ENCODE measurements at regions not wholly inside any gene's neighbourhood (a gene's known extent, or its start where the extent isn't known, plus 50 kb on each side); places are given as distances from the start of the nearest gene placed in this dataset.
"Not testable (repeated sequence)": the region's sequence is repeated elsewhere in the genome, so short reads cannot be mapped to it uniquely, and the experiment has no call there.

DNA sequence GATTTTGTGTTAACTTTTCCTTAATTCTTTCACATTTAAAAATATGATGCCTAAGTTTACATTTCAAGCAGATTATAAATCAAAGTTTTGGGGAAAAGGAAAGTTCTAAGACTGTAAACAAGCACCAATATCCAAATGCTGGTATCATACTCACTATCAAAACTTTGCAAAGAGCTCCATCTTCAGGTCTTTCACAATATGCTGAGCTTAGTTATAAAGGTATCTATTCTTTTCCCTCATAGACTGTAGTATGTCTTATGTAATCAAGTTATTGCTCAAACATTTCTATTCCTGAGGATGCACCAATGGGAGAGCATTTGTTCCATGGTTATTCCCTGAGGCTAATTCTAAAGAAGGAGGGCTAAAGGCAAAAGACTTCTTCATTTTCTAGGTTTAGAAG lies 207.9 kb upstream of the FAM241A start:
- peak; percentile 69 for DNase-seq

- peak; percentile 2 for DNase-seq
These were observed 203.3 kb upstream of the FAM241A start for GRCh38 chr4:111941957-111942356.

DNA sequence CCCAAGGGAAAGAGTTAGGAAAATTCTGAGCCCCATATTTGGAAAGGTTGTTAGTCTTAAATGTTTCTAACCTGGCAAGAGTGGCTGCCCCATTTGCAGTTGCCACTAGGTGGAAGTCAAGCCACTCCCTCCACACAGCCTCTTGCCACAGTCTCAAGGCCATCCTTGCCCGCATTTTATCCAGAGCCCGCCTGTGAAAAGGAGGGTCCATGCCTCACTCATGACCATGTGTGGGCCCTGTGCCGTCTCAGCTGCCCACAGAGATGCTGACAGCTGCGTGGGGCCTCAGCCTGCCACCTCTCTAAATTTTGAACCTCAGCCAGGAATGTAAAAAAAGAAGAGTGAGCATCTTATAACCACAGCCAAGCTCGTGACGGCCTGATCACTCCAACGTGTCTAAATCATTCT lies 201.5 kb upstream of the FAM241A start:
- peak; percentile 66 for DNase-seq

DNA sequence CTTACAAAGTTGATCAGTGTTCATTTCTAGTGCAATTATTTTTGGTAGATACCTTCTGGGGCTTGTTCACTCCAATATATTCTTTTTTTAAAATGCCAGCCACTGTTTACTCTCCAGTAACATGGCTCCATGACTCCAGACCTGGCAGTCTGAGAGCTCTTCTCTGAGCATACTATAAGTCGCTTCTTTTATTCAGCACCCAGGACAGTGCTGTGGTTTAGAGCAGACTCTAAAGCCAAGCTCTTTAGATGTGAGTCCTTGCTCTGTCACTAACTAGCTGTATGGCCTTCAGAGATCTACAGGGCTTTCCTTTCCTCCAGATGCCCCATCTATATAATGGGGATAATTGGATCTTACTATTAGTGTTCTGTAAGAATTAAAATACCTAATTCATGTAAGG lies 200.2 kb upstream of the FAM241A start:
- DNase-seq = no peak

- no peak for DNase-seq
These were observed 198.5 kb upstream of the FAM241A start for GRCh38 chr4:111946800-111947199.

DNA sequence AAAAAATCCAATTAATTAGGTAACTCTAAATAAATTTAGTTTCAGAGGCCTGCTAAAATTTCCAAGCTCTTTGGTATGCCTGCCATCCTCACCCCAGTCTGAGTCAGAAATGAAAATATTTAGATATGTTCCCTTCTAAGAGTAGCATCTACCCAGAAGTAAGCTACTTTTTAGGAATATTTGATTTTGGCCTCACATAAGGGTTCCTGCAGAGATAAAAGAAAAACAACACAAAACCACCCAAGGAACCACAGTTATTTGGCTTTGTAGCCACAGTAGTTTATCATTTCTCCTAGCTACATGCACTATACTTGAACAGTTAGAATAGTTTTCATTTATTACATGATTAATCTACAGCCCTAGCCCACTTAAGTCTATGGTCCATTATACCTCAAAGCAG lies 192.6 kb upstream of the FAM241A start:
- DNase-seq = no peak

DNA sequence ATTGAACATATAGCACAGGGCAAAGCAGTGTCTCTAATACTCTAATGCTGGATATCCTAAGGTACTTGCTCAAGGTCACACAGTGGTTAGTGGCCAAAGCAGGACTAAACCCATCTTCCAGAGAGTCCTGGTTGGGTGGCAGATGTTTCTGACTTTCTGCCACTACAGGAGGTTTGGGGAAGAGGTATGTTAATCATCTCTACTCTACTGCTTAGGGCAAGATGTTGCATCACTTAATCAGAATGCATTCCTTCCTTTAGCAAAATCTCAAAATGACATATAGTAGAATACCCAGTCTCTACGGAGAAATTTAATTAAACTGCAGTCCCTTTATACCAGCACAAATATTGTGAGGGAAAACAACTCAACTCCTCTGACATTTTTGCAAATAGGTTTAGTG lies 190.7 kb upstream of the FAM241A start:
- DNase-seq = no peak

DNA sequence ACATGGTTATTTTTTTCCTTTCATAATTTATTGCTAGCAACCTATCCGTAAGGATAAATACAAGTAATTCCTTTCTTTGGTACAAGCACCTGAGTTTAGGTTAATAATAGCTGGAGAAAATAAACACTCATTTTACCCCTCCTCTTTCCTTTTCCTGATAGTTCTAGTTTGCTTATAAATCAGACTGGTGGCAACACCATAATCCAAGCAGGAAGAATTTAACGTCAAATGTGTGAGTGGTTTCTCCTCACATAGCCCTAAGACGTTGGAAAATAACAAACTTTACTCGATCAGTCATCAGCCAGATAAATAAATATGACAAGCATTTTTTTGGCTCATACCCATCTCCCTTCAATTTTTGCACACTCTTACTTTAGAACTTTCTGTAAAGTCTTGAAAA lies 190.3 kb upstream of the FAM241A start:
- no peak for DNase-seq

DNA sequence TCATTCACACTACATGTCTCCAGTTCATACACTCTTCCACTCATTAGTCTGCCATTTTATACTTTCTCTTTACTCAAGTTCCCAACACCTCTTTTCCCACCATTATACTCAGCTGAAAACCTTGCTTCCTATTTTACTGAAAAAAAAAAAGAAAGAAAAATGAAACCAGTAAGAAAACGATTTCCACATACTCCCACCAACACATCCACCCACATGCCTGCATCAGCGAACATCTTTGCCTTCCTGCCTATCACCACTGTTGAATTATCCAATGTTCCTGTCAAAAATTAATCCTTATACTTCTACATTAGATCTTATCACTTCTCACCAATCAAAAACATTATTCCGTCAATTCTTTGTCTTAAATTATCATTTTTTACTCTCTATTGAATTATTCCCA lies 188.1 kb upstream of the FAM241A start:
- no peak for DNase-seq

- peak; percentile 7 for DNase-seq
These were observed 187.3 kb upstream of the FAM241A start for GRCh38 chr4:111957997-111958396.

DNA sequence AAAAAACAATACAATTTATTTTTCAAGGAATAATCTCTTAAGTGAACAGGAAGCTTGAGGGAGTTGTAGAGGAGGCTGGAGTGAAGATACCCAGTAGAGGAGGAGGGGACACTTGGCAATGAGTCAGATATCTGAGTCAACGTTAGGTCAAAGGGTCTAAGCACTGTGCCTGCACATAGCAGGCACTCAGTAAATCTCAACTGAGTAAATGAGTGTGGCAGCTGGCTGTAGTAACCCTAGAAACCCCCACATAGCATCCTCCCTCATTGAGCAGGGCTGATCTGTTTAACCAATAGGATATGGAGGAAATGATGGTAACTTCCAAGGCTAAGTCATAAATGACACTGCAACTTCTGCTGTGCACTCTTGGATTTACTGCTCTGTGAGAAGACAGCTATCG lies 186.0 kb upstream of the FAM241A start:
- peak; percentile 36 for DNase-seq

DNA sequence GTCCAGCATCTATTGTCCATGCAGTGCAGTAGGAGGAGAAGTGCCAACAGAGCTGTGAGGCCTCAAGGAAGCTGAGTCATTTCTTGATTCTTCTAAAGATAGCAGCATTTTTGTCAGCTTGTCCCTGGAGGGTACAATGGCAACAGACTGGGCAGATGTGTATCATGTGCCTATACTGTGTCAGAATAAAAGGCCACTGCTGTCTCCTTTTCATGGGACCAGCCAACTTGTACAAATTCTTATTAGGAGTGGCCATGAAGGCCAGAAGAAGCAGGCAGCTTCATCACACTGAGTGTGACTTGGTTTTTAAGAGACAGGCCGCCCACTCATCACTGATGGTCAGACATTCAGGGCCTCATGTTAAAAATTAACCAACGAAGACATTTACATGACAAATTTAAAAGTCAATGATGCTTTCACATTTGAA lies 185.0 kb upstream of the FAM241A start:
- DNase-seq = no peak

DNA sequence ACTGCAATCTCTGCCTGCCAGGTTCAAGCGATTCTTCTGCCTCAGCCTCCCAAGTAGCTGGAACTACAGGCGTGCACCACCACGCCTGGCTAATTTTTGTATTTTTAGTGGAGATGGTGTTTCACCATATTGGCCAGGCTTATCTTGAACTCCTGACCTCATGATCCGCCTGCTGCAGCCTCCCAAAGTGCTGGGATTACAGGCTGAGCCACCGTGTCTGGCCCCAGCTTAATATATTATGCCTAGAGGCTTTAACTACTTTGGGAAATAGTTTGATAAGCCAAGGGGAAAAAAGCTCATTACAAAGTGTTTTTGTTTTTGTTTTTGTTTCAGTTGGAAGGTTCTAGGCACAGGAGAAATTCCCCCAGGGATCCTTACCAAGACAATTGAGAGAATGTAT lies 184.2 kb upstream of the FAM241A start:
- DNase-seq = not testable (repeated sequence)

DNA sequence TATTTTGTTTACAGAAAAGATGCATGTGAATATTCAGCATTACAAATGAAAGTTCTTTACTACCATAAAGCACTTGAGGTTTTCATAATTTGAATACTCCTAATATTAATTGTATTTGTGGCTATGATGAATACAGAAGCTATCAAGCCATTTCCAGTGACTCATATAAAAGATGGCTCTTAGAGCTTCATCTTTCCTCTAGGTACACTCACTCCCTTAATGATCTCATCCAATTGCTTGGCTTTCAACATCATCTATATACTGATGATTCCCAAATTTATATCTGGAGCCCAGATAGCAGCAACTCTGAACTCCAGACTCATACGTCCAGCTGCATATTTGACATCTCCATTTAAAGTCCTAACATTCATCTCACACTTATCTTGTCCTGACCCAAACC lies 183.4 kb upstream of the FAM241A start:
- DNase-seq = no peak

GRCh38 chr4:111963158-111963700 lies 182.0 kb upstream of the FAM241A start:
- no peak for DNase-seq

DNA sequence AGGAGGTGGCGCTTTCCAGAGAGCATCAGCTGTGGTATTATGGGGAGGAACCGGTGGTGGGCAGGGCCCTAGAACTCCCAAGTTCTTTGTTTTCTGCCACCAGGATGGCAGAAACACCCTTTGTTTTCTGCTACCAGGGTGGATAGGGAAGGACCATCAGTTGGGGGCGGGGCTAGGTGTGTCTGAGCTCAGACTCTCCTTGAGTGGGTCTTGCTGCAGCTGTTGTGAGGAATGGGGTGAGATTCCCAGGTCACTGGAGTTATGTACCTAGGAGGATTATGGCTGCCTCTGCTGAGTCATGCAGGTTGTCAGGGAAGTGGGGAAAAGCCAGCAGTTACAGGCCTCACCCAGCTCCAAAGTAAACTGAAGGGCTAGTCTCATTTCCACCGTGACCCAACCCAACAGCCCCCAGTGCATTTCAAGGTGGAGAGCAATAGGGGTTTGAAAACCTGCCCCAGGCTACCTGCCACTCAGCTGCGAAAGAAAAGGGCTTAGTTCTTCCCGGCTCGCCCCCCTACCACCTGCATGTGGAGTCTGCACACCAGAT lies 167.8 kb upstream of the FAM241A start:
- DNase-seq = peak; percentile 5

- no peak for DNase-seq
These were observed 165.3 kb upstream of the FAM241A start for GRCh38 chr4:111979921-111980320.

DNA sequence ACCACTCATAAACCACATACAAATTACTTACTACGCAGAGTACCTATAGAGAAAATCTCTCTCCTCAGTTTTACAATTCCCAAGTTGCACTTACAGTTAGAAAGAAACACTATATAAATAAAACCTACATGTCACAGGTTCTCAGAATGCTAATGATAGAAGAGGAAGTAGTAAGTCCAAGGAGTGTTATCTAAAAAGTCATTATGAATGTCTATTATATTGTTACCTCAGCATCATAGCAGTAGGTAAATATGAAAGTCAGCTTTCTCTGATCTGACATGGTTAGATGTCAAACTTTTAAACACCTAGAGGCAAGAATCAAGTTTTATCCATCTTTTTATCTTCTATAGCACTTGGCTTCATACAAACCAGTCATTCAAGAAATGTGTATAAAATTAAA lies 163.2 kb upstream of the FAM241A start:
- DNase-seq = no peak

DNA sequence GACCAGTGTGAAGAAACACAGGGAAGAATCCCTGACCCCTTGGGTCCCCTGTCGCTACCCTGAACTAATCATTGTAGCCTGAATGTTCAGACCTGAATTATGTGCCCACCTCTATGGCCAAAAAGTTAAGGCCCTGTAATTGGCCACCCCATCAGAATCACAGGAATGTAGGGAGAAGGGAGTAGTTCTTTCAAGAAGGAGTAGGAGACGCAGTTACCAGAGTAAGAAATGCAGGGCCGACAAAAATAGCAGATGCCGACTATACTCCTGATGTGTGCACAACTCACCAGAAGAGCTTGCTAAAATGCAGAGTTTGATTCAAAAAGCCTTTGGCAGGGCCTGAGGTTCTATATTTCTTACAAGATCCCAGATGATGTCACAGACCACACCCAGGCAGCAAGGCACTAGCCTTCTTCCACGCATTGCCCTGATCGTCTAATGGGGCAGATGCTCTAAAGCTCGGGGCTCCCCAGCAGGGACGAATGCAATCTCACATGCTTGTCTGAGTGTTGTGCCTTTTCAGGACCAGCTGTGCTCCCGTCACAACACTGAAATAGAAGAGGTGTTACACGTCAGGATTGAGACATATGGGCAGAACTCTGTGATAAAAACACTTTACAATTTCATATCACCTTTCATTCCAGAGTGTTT lies 161.0 kb upstream of the FAM241A start:
- no peak for DNase-seq

- DNase-seq = no peak
These were observed 159.8 kb upstream of the FAM241A start for GRCh38 chr4:111985426-111985825.

DNA sequence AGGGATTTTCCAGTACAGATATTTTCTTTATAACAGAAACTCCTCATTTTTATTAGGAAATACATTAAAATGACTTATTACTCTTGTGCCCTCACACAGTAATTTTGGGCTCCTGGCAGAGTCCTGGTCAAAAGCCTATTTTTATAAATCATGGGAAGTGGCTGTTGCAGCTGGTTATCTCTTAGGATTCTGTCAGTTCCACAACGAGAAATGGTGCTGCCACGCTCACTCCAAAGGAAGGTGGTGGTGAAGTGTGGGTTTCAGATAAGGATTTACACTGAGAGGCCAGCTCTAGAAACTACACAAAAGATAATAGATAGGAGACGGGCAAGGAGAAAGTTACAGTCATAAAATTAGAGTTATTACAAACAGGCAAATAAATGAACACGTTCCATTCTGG lies 159.2 kb upstream of the FAM241A start:
- DNase-seq = no peak

- DNase-seq = no peak
These were observed 156.7 kb upstream of the FAM241A start for GRCh38 chr4:111988514-111988913.

GRCh38 chr4:111989817-111990216 lies 155.4 kb upstream of the FAM241A start:
- DNase-seq = no peak

DNA sequence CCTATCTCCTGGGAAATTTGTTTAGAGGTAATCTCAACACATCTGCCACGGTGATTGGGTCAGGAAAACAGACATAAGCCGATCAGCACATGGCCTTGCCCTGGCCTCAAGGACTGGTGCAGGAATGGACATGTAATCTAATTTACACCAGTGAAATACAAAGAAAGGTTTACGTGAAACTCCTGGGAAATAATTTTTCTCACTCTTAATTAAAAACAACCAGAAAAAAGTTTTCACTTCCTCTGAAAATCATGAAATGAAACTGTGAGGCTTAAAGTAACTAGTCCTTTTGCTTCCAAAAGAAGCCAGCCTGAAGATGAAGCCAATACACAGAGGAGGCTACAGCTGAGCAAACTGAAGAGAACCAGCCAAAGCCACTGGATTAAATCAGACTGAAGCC lies 154.1 kb upstream of the FAM241A start:
- DNase-seq = no peak

DNA sequence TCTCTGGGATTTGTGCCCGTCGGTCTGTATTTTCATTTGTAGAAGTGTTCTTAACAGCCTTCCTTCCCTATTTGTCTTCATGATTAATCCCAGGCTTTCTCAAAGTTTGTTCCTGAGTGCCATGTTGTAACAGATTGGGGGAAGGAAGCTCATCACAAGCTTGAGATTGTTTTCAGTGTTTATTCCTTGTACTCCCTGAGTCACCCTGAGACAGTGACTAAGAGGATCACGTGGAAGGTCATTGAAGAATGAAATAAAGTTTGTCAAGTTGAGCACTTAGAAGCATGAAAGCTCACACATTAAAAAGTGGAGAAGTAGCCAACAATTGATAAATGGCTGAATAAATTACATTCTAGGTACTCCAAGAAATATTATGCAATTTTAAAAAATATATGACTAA lies 153.5 kb upstream of the FAM241A start:
- no peak for DNase-seq

All from DMS53 (cell line).